Vagina (tissue), 2 donors: ENCODE measurements at regions not wholly inside any gene's neighbourhood (a gene's known extent, or its start where the extent isn't known, plus 50 kb on each side); places are given as distances from the start of the nearest gene placed in this dataset.

Experiments used
- DNase-seq, 2 donors: peaks; one replicate each; pipeline ENCODE4 v3.0.0-alpha.2; 2017; ENCODE audit errors: extremely low spot score in 2 of 2
- H3K27ac ChIP-seq: fragments of 200-600 bp; sonication (generic); one replicate; pipeline ENCODE4 v1.5.1; 2019
- H3K27me3 ChIP-seq: fragments of 200-600 bp; sonication (generic); one replicate; pipeline ENCODE4 v1.5.1; 2019
- H3K36me3 ChIP-seq, 2 donors: fragments of 200-600 bp; sonication (generic); one replicate each; pipeline ENCODE4 v1.5.1; 2017 to 2019
- H3K4me1 ChIP-seq: fragments of 200-600 bp; sonication (generic); one replicate; pipeline ENCODE4 v1.5.1; 2019
- H3K4me3 ChIP-seq, 2 donors: fragments of 200-600 bp; sonication (generic); 1 replicate in 1 of 2; 2 replicates in 1 of 2; pipeline ENCODE4 v1.5.1; 2016 to 2019
- H3K9me3 ChIP-seq: fragments of 200-600 bp; sonication (generic); one replicate; pipeline ENCODE4 v1.5.1; 2019
- POLR2A ChIP-seq, 2 donors: fragments of 450-650 bp; IDR thresholded peaks; one replicate each; pipeline ENCODE4 v1.6.1; 2017; ENCODE audit warnings: antibody characterized with exemption in 2 of 2, mild to moderate bottlenecking in 2 of 2, moderate library complexity in 2 of 2
- POLR2AphosphoS5 ChIP-seq, 2 donors: sonication (generic); formaldehyde crosslinking; IDR thresholded peaks; one replicate each; pipeline ENCODE4 v1.9.0; 2017; ENCODE audit warnings: antibody characterized with exemption in 2 of 2, mild to moderate bottlenecking in 2 of 2, low read depth in 1 of 2; ENCODE audit not compliant: insufficient read depth in 1 of 2
- intact Hi-C: fragments of 100-400 bp; cut with DNase I; formaldehyde crosslinking; loops from one replicate; pipeline ENCODE4 v1.15.1; 2023
- TF ChIP-seq, protein P1 (sequence below), 3 experiments: fragments of 450-650 bp in 2 of 3; fragments of 200-600 bp in 1 of 3; sonication (generic) in 1 of 3; IDR thresholded peaks; one replicate each; pipeline ENCODE4 v1.5.1; 2017 to 2019; ENCODE audit warnings: antibody characterized with exemption in 3 of 3, mild to moderate bottlenecking in 2 of 3, moderate library complexity in 2 of 3

DNA sequence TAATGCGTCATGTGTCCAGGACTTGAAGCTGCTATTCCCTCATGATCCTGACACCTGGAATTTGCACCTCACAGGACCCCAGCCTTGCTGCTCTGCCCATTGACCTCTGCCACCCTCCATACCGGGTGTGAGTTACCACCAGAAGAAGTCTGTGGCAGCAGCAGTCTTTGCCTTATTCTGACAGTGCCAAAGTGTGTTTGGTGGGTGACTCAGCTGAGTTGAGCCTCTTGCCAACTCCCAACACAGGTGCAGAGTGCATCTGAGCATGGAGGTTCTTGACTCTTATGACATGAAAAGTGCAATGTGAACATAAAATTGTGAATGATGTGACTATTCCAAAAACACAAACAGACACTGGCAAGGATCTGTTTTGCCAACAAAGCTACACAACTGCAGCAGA is 1166.5 kb upstream of the CDH18 start:
- no peak for TF ChIP-seq POLR2AphosphoS5 (IDR thresholded peaks at IDR 0.05; ENCODE audit: insufficient read depth in 1 of 2, low read depth in 1 of 2)
- TF ChIP-seq, protein P1, sequence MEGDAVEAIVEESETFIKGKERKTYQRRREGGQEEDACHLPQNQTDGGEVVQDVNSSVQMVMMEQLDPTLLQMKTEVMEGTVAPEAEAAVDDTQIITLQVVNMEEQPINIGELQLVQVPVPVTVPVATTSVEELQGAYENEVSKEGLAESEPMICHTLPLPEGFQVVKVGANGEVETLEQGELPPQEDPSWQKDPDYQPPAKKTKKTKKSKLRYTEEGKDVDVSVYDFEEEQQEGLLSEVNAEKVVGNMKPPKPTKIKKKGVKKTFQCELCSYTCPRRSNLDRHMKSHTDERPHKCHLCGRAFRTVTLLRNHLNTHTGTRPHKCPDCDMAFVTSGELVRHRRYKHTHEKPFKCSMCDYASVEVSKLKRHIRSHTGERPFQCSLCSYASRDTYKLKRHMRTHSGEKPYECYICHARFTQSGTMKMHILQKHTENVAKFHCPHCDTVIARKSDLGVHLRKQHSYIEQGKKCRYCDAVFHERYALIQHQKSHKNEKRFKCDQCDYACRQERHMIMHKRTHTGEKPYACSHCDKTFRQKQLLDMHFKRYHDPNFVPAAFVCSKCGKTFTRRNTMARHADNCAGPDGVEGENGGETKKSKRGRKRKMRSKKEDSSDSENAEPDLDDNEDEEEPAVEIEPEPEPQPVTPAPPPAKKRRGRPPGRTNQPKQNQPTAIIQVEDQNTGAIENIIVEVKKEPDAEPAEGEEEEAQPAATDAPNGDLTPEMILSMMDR (IDR thresholded peaks at IDR 0.05) = no peak
- TF ChIP-seq POLR2A (IDR thresholded peaks at IDR 0.05) = no peak
- H3K4me1 ChIP-seq = no peaks in the 10 kb centered on the region
- intact Hi-C loops = no loop called here

DNA sequence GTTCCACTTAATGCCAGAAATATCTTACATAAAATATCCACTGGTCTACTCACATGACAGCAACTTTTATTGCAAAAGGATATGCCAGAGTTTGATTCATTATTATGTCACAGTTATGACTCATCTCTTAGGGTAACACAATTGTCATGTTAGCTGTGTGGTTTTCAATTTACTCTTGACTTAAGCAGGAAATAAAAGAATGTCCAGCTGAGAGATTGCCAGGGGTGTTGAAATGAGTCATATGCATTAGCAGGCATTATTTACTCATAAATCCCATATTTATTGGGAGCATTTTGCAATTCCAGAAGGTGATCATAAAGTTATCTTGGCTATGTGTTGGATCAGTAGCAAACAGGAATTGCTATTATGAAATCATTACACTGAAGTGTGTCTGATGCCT is 1164.6 kb upstream of the CDH18 start:
- no peak overlapping the region for H3K4me3 ChIP-seq
- H3K9me3 ChIP-seq = no peaks in the 10 kb centered on the region
- intact Hi-C loops = no loop called here
- H3K36me3 ChIP-seq = no peaks in the 10 kb centered on the region
- H3K27ac ChIP-seq = no peak overlapping the region
- H3K4me1 ChIP-seq = no peaks in the 10 kb centered on the region
- TF ChIP-seq, protein P1 (IDR thresholded peaks at IDR 0.05) = no peak
- peak in 1 of 2 donors; percentile 77 for TF ChIP-seq POLR2AphosphoS5 (IDR thresholded peaks at IDR 0.05; ENCODE audit: insufficient read depth in 1 of 2, low read depth in 1 of 2)
- H3K27me3 ChIP-seq = no peaks in the 10 kb centered on the region
- DNase-seq = no peak

More for the DNA sequence above, 1166.5 kb upstream of the CDH18 start:
- H3K27ac ChIP-seq = no peak overlapping the region
- H3K4me3 ChIP-seq = no peak overlapping the region
- no peaks in the 10 kb centered on the region for H3K27me3 ChIP-seq
- no peak for DNase-seq
- no peaks in the 10 kb centered on the region for H3K36me3 ChIP-seq
- no peaks in the 10 kb centered on the region for H3K9me3 ChIP-seq

DNA sequence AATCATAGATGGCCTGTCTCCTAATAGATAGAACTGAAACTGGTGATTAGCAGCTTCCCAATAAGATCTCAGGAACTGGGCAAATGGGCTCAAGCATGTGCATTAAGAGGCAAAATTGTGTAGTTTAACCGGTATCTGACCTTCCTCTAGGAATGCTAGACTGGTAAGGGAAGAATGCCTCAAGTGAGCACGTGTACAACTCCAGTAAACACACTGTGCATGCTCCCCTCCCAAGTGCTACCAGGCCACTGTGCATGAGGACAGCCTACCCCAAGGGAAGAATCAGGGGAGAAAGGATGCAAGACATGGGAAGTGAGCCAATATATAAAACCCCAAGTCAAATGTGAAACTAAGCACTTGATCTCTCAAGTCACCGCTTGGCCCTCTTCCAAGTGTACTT is 1157.4 kb upstream of the CDH18 start:
- no peak for DNase-seq
- no peak overlapping the region for H3K4me3 ChIP-seq
- H3K36me3 ChIP-seq = no peaks in the 10 kb centered on the region
- H3K27ac ChIP-seq = no peak overlapping the region
- no peaks in the 10 kb centered on the region for H3K9me3 ChIP-seq
- intact Hi-C loops = no loop called here
- no peak for TF ChIP-seq POLR2A (IDR thresholded peaks at IDR 0.05)
- TF ChIP-seq, protein P1 (IDR thresholded peaks at IDR 0.05) = no peak
- H3K27me3 ChIP-seq = no peaks in the 10 kb centered on the region
- H3K4me1 ChIP-seq = no peaks in the 10 kb centered on the region

DNA sequence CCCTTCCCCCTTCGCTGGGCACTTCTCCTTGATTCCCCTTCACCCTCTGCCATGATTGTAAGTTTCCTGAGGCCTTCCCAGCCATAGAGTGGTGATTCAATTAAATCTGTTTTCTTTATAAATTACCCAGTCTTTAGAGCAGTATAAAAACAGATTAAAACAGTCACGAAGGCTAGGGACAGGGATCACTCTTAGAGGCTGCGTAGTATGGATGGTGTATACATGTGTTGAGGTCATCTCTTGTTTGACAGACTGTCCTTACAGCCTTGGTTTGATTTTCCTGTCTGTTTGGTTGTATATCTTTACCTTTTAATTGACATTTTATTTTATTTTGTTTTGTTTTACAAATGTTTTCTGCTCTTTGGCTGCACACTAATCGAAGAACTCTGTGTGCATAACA is 1155.7 kb upstream of the CDH18 start:
- intact Hi-C loops = no loop called here
- Histone ChIP-seq H3K27ac (no peak overlapping the region), H3K4me1 (no peaks in the 10 kb centered on the region), H3K36me3 (no peaks in the 10 kb centered on the region), H3K4me3 (no peak overlapping the region), H3K9me3 (no peaks in the 10 kb centered on the region), H3K27me3 (no peaks in the 10 kb centered on the region)
- DNase-seq = no peak
- TF ChIP-seq POLR2A (IDR thresholded peaks at IDR 0.05) (no peak), POLR2AphosphoS5 (IDR thresholded peaks at IDR 0.05; ENCODE audit: insufficient read depth in 1 of 2, low read depth in 1 of 2) (no peak)
- TF ChIP-seq, protein P1 (IDR thresholded peaks at IDR 0.05) = no peak

DNA sequence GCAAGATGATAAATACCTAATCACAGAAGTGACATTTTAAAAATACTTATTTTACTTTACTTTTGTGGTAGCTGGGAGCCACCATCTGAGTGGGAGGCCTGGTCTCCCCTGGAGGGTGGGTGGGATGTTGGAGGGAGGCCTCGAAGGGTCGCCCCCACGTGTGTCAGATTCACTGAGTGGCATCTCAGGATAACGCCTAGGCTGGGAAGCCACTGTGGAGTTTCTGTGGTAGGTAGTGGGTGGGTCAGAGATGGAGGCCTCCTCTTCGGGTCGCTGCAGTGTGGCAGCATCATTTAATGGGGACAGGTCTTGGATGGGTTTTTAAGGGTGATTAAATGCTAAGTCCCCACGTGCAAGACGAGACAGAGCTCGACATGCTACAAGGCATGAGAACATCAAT is 1154.8 kb upstream of the CDH18 start:
- intact Hi-C loops = no loop called here
- no peaks in the 10 kb centered on the region for H3K4me1 ChIP-seq
- H3K27me3 ChIP-seq = no peaks in the 10 kb centered on the region
- no peaks in the 10 kb centered on the region for H3K9me3 ChIP-seq
- no peak overlapping the region for H3K27ac ChIP-seq
- DNase-seq = no peak
- no peaks in the 10 kb centered on the region for H3K36me3 ChIP-seq
- no peak for TF ChIP-seq POLR2AphosphoS5 (IDR thresholded peaks at IDR 0.05; ENCODE audit: insufficient read depth in 1 of 2, low read depth in 1 of 2)
- TF ChIP-seq POLR2A (IDR thresholded peaks at IDR 0.05) = no peak
- TF ChIP-seq, protein P1 (IDR thresholded peaks at IDR 0.05) = no peak
- H3K4me3 ChIP-seq = no peak overlapping the region
